OCI-M1 (cell line): ENCODE measurements at regions not wholly inside any gene's neighbourhood (a gene's known extent, or its start where the extent isn't known, plus 50 kb on each side); places are given as distances from the start of the nearest gene placed in this dataset.
"Not testable (repeated sequence)": the region's sequence is repeated elsewhere in the genome, so short reads cannot be mapped to it uniquely, and the experiment has no call there.

Experiments used
- DNase-seq: peaks from one replicate; lab custom pipeline; 2025; lab: John Stamatoyannopoulos, UW

GRCh38 chr5:56763711-56764466 lies 51.5 kb upstream of the MAP3K1 start:
- DNase-seq: peak; percentile 88

GRCh38 chr5:56763182-56763581 lies 52.2 kb upstream of the MAP3K1 start:
- peak; percentile 41 for DNase-seq

- peak; percentile 59 for DNase-seq
Observed at GRCh38 chr5:56761151-56761885, 54.0 kb upstream of the MAP3K1 start.

GRCh38 chr5:56760723-56761122 lies 54.6 kb upstream of the MAP3K1 start:
- DNase-seq: no peak

- no peak for DNase-seq
Observed at GRCh38 chr5:56759521-56760216, 55.7 kb upstream of the MAP3K1 start.

- DNase-seq: no peak
Observed at GRCh38 chr5:56757077-56757476, 58.3 kb upstream of the MAP3K1 start.

- DNase-seq: no peak
Observed at GRCh38 chr5:56755036-56755555, 60.3 kb upstream of the MAP3K1 start.

GRCh38 chr5:56753588-56753987 lies 61.8 kb upstream of the MAP3K1 start:
- not testable (repeated sequence) for DNase-seq

- no peak for DNase-seq
Observed at GRCh38 chr5:56751572-56752313, 63.6 kb upstream of the MAP3K1 start.

- DNase-seq: no peak
Observed at GRCh38 chr5:56749842-56750241, 65.5 kb upstream of the MAP3K1 start.

GRCh38 chr5:56746553-56747339 lies 68.6 kb upstream of the MAP3K1 start:
- DNase-seq: no peak

GRCh38 chr5:56745864-56746263 lies 69.5 kb upstream of the MAP3K1 start:
- DNase-seq: no peak

GRCh38 chr5:56740868-56741267 lies 74.5 kb upstream of the MAP3K1 start:
- no peak for DNase-seq

- peak; percentile 60 for DNase-seq
Observed at GRCh38 chr5:56739990-56740389, 75.4 kb upstream of the MAP3K1 start.

- DNase-seq: no peak
Observed at GRCh38 chr5:56737951-56738606, 77.3 kb upstream of the MAP3K1 start.

- no peak for DNase-seq
Observed at GRCh38 chr5:56737002-56737621, 78.2 kb upstream of the MAP3K1 start.

GRCh38 chr5:56735849-56736641 lies 79.3 kb upstream of the MAP3K1 start:
- DNase-seq: peak; percentile 58

- no peak for DNase-seq
Observed at GRCh38 chr5:56734091-56734694, 81.2 kb upstream of the MAP3K1 start.

- DNase-seq: no peak
Observed at GRCh38 chr5:56733580-56733979, 81.8 kb upstream of the MAP3K1 start.
